GM12864 (cell line): ENCODE measurements at regions not wholly inside any gene's neighbourhood (a gene's known extent, or its start where the extent isn't known, plus 50 kb on each side); places are given as distances from the start of the nearest gene placed in this dataset.

Experiments
- DNase-seq: peaks from one replicate; pipeline ENCODE4 v3.0.0-alpha.2; 2011; ENCODE audit warnings: low read depth
- H3K4me3 ChIP-seq: 2 replicates; pipeline ENCODE4 v1.5.1; 2011; ENCODE audit warnings: mild to moderate bottlenecking, low read depth, low read length, control low read depth
- TF ChIP-seq, protein P1 (sequence below): IDR thresholded peaks from 2 replicates; pipeline ENCODE4 v1.5.1; 2011; ENCODE audit warnings: low read depth, mild to moderate bottlenecking, moderate library complexity, low read length, control low read depth, inconsistent platforms; ENCODE audit errors: missing control alignments

DNA sequence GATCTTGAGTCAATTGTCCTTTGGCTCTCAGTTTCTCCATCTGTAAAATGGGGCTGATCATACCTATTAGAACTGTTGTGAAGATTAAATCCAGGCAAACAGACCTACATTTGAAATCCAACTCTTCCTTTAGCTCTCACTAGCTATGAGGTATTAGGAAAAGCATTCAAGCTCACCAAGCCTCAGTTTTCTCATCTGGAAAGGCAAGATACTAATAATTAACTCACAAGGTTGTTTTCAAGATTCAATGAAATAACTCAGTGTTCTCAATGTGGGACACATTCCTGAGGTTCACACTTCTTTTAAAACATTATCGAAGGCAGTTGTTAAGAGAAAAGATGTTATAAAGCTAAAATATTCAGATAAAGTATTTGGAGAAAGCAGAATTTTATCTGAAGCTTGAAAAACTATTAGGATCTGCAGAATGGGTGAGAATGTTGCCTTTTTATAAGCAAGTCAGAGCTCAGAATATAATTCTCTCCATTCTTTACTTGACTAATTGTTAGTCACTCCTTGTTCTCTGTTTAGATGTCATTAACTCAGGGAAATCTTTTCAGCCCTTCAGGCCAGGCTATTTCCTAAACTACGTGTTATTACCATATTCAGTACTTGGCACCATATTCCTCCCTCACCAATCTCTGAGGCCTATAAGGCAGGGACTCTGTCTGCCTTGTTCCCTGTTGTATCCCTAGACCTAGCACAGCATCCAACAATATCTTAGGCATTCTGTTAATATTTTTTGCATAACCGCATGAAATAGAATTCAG is 72.0 kb upstream of the VAV3 start:
- H3K4me3 ChIP-seq = no peak overlapping the region
- no peak for DNase-seq
- TF ChIP-seq, protein P1, sequence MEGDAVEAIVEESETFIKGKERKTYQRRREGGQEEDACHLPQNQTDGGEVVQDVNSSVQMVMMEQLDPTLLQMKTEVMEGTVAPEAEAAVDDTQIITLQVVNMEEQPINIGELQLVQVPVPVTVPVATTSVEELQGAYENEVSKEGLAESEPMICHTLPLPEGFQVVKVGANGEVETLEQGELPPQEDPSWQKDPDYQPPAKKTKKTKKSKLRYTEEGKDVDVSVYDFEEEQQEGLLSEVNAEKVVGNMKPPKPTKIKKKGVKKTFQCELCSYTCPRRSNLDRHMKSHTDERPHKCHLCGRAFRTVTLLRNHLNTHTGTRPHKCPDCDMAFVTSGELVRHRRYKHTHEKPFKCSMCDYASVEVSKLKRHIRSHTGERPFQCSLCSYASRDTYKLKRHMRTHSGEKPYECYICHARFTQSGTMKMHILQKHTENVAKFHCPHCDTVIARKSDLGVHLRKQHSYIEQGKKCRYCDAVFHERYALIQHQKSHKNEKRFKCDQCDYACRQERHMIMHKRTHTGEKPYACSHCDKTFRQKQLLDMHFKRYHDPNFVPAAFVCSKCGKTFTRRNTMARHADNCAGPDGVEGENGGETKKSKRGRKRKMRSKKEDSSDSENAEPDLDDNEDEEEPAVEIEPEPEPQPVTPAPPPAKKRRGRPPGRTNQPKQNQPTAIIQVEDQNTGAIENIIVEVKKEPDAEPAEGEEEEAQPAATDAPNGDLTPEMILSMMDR = no peak

DNA sequence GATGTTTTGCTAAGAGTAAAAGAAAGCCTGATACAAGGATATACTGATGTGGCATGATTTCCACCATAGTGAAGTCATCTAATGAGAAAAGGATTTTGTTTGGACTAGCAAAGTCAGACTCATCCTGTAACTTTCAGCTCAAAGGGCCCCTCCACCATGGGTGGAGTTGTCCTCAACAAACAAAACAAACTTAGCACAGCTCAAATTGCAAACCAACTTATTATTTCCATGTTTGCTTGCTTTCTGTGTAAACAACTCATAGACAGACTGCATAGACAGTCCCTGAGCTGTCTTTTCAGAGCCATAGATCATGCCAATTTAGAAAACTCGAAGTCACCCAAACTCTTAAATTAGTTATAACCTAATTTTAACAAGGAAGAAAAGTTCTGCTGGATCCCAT is 69.4 kb upstream of the VAV3 start:
- H3K4me3 ChIP-seq = no peak overlapping the region
- no peak for DNase-seq
- TF ChIP-seq, protein P1 = no peak

DNA sequence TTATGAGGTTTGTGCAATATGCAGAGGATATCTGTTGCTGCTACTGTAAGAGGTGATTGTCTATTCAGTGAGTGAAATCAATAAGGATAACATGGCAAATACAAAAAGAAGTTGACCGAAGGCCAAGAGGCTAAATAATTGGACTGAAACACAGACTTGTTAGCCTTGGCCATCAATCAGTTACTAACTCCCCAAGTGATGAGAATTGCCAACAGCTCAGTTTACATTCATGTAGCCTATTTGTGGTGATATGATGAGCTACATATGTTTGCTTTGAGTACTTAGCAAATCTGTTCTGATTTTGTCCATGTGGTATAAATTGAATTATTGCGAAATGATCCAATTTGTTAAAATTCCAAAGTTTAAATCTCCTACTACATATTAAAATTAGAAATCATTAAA is 68.6 kb upstream of the VAV3 start:
- H3K4me3 ChIP-seq = no peak overlapping the region
- TF ChIP-seq, protein P1 = no peak
- DNase-seq = no peak

DNA sequence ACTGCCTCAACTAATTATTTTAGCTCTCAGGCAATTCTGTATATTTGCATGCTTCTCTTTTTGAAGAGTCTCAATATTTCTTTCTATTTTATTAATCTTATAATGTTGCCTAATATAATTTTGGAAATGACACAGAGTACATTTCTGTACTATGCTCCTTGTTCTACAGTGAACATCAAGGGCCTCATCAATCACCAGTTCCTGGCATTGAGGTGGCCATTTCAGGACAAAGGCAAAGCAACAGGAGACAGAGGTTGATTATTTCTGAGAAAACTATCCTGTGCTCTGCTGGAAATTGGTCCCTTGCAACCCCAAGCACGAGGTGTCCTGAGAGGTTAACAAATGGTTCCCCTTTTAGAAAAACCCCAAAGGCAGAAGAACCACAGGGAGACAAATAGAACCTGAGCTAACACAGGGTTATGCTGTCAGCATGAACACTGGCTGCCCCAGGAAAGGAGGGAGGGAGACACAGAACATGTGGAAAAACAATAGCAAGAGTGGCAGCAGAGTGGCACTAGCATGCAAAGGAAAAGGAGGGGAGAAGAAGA is 63.9 kb upstream of the VAV3 start:
- no peak for DNase-seq
- no peak overlapping the region for H3K4me3 ChIP-seq
- TF ChIP-seq, protein P1 = no peak

DNA sequence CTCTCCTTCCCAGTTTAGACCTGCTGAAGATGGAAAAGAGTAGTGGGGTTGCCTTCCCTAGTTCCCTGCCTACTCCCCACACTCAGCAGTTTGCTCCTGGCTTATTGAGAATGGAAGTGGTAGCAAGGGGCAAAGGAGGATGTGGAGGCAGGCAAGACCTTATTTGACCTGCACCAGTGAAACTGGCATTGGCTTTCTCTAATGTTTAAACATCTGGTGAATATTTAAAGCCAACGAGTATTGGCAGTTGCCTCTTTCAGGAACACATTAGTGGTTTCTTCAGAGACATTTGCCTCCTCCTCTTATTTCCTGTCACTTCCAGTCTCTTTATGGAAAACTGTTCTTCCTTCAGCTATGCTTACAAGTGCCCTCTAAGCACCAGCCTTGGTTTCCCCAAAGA is 62.4 kb upstream of the VAV3 start:
- no peak for DNase-seq
- TF ChIP-seq, protein P1 = no peak
- no peak overlapping the region for H3K4me3 ChIP-seq

DNA sequence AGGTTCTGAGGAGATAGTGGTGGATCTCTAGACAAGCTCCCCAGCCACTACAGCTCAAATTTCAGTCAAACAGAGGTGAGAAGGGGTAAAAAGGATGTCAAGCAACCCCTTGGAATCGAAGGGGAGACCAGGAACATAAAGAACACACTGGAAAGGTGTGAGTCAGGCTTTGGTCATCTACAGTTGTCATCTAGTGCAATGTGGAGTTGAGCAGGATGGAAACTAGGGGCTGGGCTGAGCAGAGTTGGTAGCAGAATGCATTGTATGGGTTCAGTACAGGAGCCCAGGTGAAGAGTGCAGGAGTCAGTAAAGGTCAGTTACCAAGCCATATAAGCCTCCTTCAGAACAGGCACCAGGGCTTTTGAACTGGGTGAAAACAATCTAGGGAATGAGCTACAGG is 52.7 kb upstream of the VAV3 start:
- DNase-seq = no peak
- H3K4me3 ChIP-seq = no peak overlapping the region
- TF ChIP-seq, protein P1 = no peak

DNA sequence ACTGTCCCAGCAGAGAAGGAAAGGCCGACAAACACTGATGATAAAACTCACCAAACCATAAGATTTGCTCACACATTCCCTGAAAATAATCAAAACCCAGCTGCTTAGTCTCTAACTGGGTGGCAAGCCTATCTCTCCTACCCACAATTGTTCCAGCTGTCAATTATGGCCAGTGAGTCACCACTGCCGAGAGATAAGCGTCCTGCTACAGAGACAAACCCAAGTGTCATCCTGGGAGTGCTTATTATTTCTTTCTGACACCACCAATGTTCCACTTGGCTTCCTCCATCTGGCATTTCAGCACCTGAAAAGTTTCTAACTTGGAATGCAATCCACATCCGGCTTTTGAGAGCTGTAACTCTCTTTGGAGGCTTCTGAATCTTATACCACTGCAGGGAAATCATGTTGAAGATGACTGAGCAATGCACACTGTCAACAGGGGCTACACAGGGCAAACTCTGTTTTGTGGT is 51.5 kb upstream of the VAV3 start:
- TF ChIP-seq, protein P1 = no peak
- DNase-seq = no peak
- H3K4me3 ChIP-seq = no peak overlapping the region
